LNCAP (cell line): ENCODE measurements at regions not wholly inside any gene's neighbourhood (a gene's known extent, or its start where the extent isn't known, plus 50 kb on each side); places are given as distances from the start of the nearest gene placed in this dataset.

Source experiments
- TF ChIP-seq, protein P1 (sequence below): fragments of 450-650 bp; IDR thresholded peaks from 2 replicates; pipeline ENCODE4 v1.5.1; 2017; ENCODE audit warnings: mild to moderate bottlenecking

GRCh38 chr16:86145669-86146068 lies 246.7 kb downstream of the IRF8 start:
- TF ChIP-seq, protein P1, sequence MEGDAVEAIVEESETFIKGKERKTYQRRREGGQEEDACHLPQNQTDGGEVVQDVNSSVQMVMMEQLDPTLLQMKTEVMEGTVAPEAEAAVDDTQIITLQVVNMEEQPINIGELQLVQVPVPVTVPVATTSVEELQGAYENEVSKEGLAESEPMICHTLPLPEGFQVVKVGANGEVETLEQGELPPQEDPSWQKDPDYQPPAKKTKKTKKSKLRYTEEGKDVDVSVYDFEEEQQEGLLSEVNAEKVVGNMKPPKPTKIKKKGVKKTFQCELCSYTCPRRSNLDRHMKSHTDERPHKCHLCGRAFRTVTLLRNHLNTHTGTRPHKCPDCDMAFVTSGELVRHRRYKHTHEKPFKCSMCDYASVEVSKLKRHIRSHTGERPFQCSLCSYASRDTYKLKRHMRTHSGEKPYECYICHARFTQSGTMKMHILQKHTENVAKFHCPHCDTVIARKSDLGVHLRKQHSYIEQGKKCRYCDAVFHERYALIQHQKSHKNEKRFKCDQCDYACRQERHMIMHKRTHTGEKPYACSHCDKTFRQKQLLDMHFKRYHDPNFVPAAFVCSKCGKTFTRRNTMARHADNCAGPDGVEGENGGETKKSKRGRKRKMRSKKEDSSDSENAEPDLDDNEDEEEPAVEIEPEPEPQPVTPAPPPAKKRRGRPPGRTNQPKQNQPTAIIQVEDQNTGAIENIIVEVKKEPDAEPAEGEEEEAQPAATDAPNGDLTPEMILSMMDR = no peak

- TF ChIP-seq, protein P1 = no peak
Observed at GRCh38 chr16:86150641-86151238, 251.8 kb downstream of the IRF8 start.

GRCh38 chr16:86151239-86151851 lies 252.4 kb downstream of the IRF8 start:
- TF ChIP-seq, protein P1 = no peak

- TF ChIP-seq, protein P1 = no peak
Observed at GRCh38 chr16:86156155-86156554, 257.2 kb downstream of the IRF8 start.

DNA sequence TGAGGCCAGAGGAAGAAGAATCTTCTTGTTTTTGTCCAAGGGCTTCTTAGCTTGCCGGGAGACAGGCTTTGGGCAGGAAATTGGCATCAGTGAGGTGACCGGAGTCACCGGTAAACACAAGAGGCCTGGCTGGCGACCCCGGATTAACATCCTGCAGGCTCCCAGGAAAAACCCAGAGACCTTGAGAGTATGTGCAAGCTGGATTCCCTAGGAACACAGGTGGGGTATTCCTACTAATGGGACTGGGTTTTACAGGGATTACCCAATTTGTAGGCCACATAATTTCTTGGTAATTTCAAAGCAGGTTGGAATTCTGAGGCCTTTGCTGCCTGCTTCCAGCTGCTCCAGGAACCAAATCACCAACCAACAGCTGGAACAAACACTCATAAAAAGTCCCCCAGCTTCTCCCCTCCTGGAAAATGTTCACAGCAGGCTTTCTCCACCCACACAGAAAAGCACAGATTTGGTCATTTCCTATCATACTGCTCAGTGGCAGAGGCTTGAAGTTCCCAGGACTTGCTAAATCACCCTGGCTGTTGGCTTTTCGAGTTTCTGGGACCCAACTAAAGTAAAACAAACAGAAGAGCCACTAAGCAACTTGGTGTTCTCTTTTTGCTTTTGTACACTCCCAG lies 258.8 kb downstream of the IRF8 start:
- TF ChIP-seq, protein P1 = no peak

DNA sequence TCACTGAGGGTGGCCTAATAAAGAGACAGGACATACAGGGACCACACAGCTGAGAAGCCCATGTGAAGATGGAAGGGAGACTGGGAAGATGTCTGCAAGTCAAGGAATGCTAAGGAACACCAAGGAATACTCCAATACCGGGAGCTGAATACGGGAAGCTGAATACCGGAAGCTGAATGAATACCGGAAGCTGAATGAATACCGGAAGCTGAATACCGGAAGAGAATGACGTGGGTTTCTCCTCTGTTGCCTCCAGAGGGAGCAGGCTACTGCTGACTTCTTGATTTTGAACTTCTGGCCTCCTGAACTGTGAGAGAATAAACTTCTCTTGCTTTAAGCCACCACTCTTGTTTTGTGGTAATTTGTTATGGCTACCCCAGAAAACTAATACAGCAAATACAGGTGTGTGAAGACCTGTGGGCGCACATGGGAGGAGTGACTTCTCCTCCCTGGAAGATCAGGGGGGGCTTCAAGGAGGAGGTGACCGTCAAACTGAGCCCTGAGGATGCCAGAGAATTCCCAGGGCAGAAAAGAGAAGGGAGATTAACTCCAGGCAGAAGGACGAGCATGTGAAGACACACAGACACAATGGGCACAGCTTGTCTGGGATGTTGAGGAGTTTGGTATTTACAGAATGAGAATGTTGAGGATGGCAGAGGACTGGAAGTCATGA lies 259.9 kb downstream of the IRF8 start:
- TF ChIP-seq, protein P1 = no peak

- TF ChIP-seq, protein P1 = no peak
Observed at GRCh38 chr16:86165479-86165878, 266.5 kb downstream of the IRF8 start.
